ENCODE measurements at regions not wholly inside any gene's neighbourhood (a gene's known extent, or its start where the extent isn't known, plus 50 kb on each side); places are given as distances from the start of the nearest gene placed in this dataset.

DNA sequence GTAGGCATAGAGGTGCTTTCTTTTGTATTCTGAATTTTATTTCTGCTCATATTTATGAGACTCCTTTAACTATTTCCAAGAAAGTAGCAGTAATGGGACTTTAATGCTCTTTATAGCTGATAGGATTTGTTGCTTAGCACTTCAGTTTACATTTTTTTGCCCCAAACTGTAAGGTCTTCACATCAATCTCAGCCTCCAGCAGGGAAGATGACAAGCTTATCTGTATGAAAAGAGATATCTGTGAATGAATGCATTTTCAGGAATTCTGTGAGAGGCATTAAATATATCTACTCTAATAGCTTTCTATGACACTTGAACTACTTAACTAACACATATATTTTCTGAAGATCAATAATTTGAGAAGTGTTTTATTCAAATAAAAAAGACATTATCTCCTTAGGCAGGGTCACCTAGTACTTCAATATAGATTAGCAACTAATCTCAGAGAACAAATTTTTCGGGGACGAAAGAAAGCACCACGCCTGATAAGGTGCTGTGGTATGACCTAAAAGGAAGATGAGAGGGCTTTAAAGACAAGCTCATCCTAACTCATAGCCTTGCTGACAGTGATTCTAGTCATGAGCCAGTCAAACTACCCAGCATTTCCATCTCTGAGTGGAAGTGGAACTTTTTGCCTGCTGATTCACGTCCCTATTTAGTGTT is 766.1 kb upstream of the CNTNAP5 start:
- Histone ChIP-seq H3K27me3 (no peaks in the 10 kb centered on the region), H2AFZ (replicated peaks) (no peak overlapping the region), H3K9ac (no peak overlapping the region), H3K9me3 (ENCODE audit: low read depth) (no peaks in the 10 kb centered on the region), H3K4me2 (no peak overlapping the region), H3K4me3 (no peak overlapping the region), H3F3A (ENCODE audit: low read depth) (no peaks in the 10 kb centered on the region), H3K27ac (no peak overlapping the region), H3K36me3 (no peaks in the 10 kb centered on the region), H3K4me1 (no peaks in the 10 kb centered on the region), H4K20me1 (ENCODE audit: low read depth) (no peaks in the 10 kb centered on the region), H3K79me2 (ENCODE audit: low read depth) (no peaks in the 10 kb centered on the region)
- H3K4me1 Mint-ChIP-seq: no peaks in the 10 kb centered on the region
- TF ChIP-seq EZH2 (IDR thresholded peaks at IDR 0.05): no peak
- TF ChIP-seq, protein P1, sequence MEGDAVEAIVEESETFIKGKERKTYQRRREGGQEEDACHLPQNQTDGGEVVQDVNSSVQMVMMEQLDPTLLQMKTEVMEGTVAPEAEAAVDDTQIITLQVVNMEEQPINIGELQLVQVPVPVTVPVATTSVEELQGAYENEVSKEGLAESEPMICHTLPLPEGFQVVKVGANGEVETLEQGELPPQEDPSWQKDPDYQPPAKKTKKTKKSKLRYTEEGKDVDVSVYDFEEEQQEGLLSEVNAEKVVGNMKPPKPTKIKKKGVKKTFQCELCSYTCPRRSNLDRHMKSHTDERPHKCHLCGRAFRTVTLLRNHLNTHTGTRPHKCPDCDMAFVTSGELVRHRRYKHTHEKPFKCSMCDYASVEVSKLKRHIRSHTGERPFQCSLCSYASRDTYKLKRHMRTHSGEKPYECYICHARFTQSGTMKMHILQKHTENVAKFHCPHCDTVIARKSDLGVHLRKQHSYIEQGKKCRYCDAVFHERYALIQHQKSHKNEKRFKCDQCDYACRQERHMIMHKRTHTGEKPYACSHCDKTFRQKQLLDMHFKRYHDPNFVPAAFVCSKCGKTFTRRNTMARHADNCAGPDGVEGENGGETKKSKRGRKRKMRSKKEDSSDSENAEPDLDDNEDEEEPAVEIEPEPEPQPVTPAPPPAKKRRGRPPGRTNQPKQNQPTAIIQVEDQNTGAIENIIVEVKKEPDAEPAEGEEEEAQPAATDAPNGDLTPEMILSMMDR (IDR thresholded peaks at IDR 0.05): no peak
- no peak for TF ChIP-seq EZH2phosphoT487 (IDR thresholded peaks at IDR 0.05)
- peaks cover 2% of the 10 kb centered on the region for H3K9me3 Mint-ChIP-seq
- no peak overlapping the region for H3K4me3 Mint-ChIP-seq
- no peak overlapping the region for H3K27ac Mint-ChIP-seq
- DNase-seq (ENCODE audit: low spot score): no peak
- peaks cover 1% of the 10 kb centered on the region for H3K36me3 Mint-ChIP-seq
- H3K27me3 Mint-ChIP-seq (ENCODE audit: insufficient read depth, low read depth): no peaks in the 10 kb centered on the region

DNA sequence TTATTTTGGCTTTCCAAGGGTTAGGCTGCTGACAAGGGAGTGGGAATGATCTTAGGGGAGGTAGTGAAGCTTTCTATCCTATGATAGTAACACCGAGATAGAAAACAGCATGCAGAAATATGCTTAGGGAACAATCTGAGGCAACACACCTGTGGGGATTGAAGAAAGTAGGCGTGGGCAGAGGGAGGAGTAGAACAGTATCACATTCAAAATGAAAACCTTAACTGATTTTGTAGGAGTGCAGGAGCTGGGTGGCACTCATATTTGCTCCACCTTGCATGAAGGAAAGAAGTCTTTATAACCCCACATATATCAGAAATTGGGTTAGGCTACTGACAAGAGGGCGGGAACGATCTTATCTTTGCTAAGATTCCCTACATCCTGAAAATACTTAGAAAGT is 762.2 kb upstream of the CNTNAP5 start:
- no peak overlapping the region for H3K4me3 Mint-ChIP-seq
- H3K9me3 Mint-ChIP-seq: peaks cover 2% of the 10 kb centered on the region
- H3F3A ChIP-seq (ENCODE audit: low read depth): no peaks in the 10 kb centered on the region
- no peaks in the 10 kb centered on the region for H3K9me3 ChIP-seq (ENCODE audit: low read depth)
- TF ChIP-seq EZH2phosphoT487 (IDR thresholded peaks at IDR 0.05) (no peak), EZH2 (IDR thresholded peaks at IDR 0.05) (no peak)
- TF ChIP-seq, protein P1 (IDR thresholded peaks at IDR 0.05): no peak
- no peaks in the 10 kb centered on the region for H3K4me1 ChIP-seq
- H3K27me3 Mint-ChIP-seq (ENCODE audit: insufficient read depth, low read depth): no peaks in the 10 kb centered on the region
- H3K27ac Mint-ChIP-seq: no peak overlapping the region
- no peak for DNase-seq (ENCODE audit: low spot score)
- peaks cover 5% of the 10 kb centered on the region for H3K4me1 Mint-ChIP-seq
- no peaks in the 10 kb centered on the region for H4K20me1 ChIP-seq (ENCODE audit: low read depth)
- no peak overlapping the region for H3K4me3 ChIP-seq
- H3K4me2 ChIP-seq: no peak overlapping the region
- no peaks in the 10 kb centered on the region for H3K27me3 ChIP-seq
- H2AFZ ChIP-seq (replicated peaks): no peak overlapping the region
- H3K27ac ChIP-seq: no peak overlapping the region
- H3K36me3 Mint-ChIP-seq: peaks cover 1% of the 10 kb centered on the region
- H3K36me3 ChIP-seq: no peaks in the 10 kb centered on the region
- no peak overlapping the region for H3K9ac ChIP-seq
- no peaks in the 10 kb centered on the region for H3K79me2 ChIP-seq (ENCODE audit: low read depth)

DNA sequence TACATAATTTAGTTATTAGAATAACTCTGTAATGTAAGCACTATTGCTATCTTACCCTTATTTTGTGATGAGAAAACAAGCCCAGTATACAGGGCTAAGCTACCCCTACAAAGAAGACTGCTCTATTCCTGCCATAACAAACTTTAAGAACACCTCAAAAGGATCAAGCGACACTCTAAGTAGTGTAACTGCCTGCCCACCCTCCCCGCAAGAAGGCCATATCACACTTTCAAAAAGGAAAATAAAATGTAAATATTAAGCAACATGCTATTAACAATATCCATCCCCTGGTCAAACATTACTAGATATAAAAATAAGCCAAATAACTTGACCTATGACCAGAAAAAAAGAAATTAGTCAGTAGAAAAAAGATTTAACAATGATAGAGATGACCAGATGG is 741.7 kb upstream of the CNTNAP5 start:
- H3K36me3 ChIP-seq: no peaks in the 10 kb centered on the region
- no peak overlapping the region for H3K27ac ChIP-seq
- H2AFZ ChIP-seq (replicated peaks): no peak overlapping the region
- TF ChIP-seq EZH2phosphoT487 (IDR thresholded peaks at IDR 0.05) (no peak), EZH2 (IDR thresholded peaks at IDR 0.05) (no peak)
- TF ChIP-seq, protein P1 (IDR thresholded peaks at IDR 0.05): no peak
- Mint-ChIP-seq H3K27me3 (ENCODE audit: insufficient read depth, low read depth) (peaks cover 2% of the 10 kb centered on the region), H3K36me3 (peaks cover 2% of the 10 kb centered on the region), H3K4me3 (no peak overlapping the region), H3K4me1 (no peaks in the 10 kb centered on the region), H3K27ac (no peak overlapping the region), H3K9me3 (peaks cover 5% of the 10 kb centered on the region)
- no peaks in the 10 kb centered on the region for H3F3A ChIP-seq (ENCODE audit: low read depth)
- no peak overlapping the region for H3K4me2 ChIP-seq
- H3K9ac ChIP-seq: no peak overlapping the region
- H3K79me2 ChIP-seq (ENCODE audit: low read depth): no peaks in the 10 kb centered on the region
- no peak for DNase-seq (ENCODE audit: low spot score)
- no peaks in the 10 kb centered on the region for H3K9me3 ChIP-seq (ENCODE audit: low read depth)
- no peaks in the 10 kb centered on the region for H3K27me3 ChIP-seq
- H4K20me1 ChIP-seq (ENCODE audit: low read depth): no peaks in the 10 kb centered on the region
- no peak overlapping the region for H3K4me3 ChIP-seq
- H3K4me1 ChIP-seq: no peaks in the 10 kb centered on the region

All from neural progenitor cell (in vitro differentiated cells).